Left lung (tissue), 4 donors: ENCODE measurements at regions not wholly inside any gene's neighbourhood (a gene's known extent, or its start where the extent isn't known, plus 50 kb on each side); places are given as distances from the start of the nearest gene placed in this dataset.

ENCODE experiments used
- ATAC-seq: fragments of 200-7000 bp; cut with Tn5 transposase; one replicate; pipeline ENCODE4 v1.9.1; 2020; ENCODE audit warnings: moderate library complexity
- DNase-seq, 4 donors: peaks; one replicate each; pipeline ENCODE4 v3.0.0-alpha.2; 2013 to 2020
- H3K27ac ChIP-seq, 2 donors: fragments of 200-600 bp; sonication (generic) in 1 of 2; one replicate each; pipeline versions ENCODE4 v1.5.0 to v1.8.0; 2020 to 2021
- H3K27me3 ChIP-seq, 2 donors: fragments of 200-600 bp; sonication (generic) in 1 of 2; one replicate each; pipeline versions ENCODE4 v1.5.0 to v1.8.0; 2020 to 2021
- H3K36me3 ChIP-seq, 2 donors: fragments of 200-600 bp; sonication (generic) in 1 of 2; one replicate each; pipeline versions ENCODE4 v1.5.0 to v1.8.0; 2020 to 2021
- H3K4me1 ChIP-seq, 2 donors: fragments of 200-600 bp; one replicate each; pipeline ENCODE4 v1.8.0; 2021
- H3K4me3 ChIP-seq, 2 donors: fragments of 200-600 bp; sonication (generic) in 1 of 2; one replicate each; pipeline versions ENCODE4 v1.5.0 to v1.8.0; 2020 to 2021; ENCODE audit warnings: mild to moderate bottlenecking in 1 of 2
- H3K9me3 ChIP-seq, 2 donors: fragments of 200-600 bp; sonication (generic) in 1 of 2; one replicate each; pipeline versions ENCODE4 v1.5.0 to v1.8.0; 2020 to 2021
- CTCF ChIP-seq, 2 donors: fragments of 200-600 bp; sonication (generic) in 1 of 2; IDR thresholded peaks; one replicate each; pipeline versions ENCODE4 v1.5.0 to v1.8.0; 2021; ENCODE audit warnings: antibody characterized with exemption in 2 of 2
- intact Hi-C, 2 donors: fragments of 100-400 bp; cut with DNase I; formaldehyde crosslinking; loops; one replicate each; pipeline versions ENCODE4 v1.11.2 to v1.14.2; 2022
- donor health status: DM: no; HTN: yes; CAD: no.
- donor health status: DM: no; HTN: no; CAD: no.

- intact Hi-C loops = no loop called here
- Histone ChIP-seq H3K4me3 (no peak overlapping the region), H3K9me3 (no peaks in the 10 kb centered on the region), H3K27me3 (no peaks in the 10 kb centered on the region), H3K36me3 (no peaks in the 10 kb centered on the region), H3K27ac (no peak overlapping the region), H3K4me1 (no peaks in the 10 kb centered on the region)
- DNase-seq = no peak
- ATAC-seq = peak; percentile 43
- TF ChIP-seq CTCF (IDR thresholded peaks at IDR 0.05) = no peak
Measured at GRCh38 chr1:56396581-56396980, 182.8 kb downstream of the PLPP3 start.

- intact Hi-C loops = no loop called here
- Histone ChIP-seq H3K4me1 (no peaks in the 10 kb centered on the region), H3K27me3 (no peaks in the 10 kb centered on the region), H3K9me3 (no peaks in the 10 kb centered on the region), H3K36me3 (no peaks in the 10 kb centered on the region), H3K4me3 (no peak overlapping the region), H3K27ac (no peak overlapping the region)
- no peak for ATAC-seq
- no peak for TF ChIP-seq CTCF (IDR thresholded peaks at IDR 0.05)
- no peak for DNase-seq
Measured at GRCh38 chr1:56395776-56396175, 183.6 kb downstream of the PLPP3 start.

- Histone ChIP-seq H3K4me1 (no peaks in the 10 kb centered on the region), H3K4me3 (no peak overlapping the region), H3K9me3 (no peaks in the 10 kb centered on the region), H3K27ac (no peak overlapping the region), H3K36me3 (no peaks in the 10 kb centered on the region), H3K27me3 (no peaks in the 10 kb centered on the region)
- TF ChIP-seq CTCF (IDR thresholded peaks at IDR 0.05) = no peak
- ATAC-seq = no peak
- intact Hi-C loops = no loop called here
- no peak for DNase-seq
Measured at GRCh38 chr1:56394298-56394697, 185.1 kb downstream of the PLPP3 start.

GRCh38 chr1:56390934-56391731, 188.2 kb downstream of the PLPP3 start:
- Histone ChIP-seq H3K36me3 (no peaks in the 10 kb centered on the region), H3K4me3 (no peak overlapping the region), H3K27ac (no peak overlapping the region), H3K9me3 (no peaks in the 10 kb centered on the region), H3K4me1 (no peaks in the 10 kb centered on the region), H3K27me3 (no peaks in the 10 kb centered on the region)
- DNase-seq (no peak), ATAC-seq (no peak)
- intact Hi-C loops = no loop called here
- no peak for TF ChIP-seq CTCF (IDR thresholded peaks at IDR 0.05)

GRCh38 chr1:56390232-56390867, 189.0 kb downstream of the PLPP3 start:
- Histone ChIP-seq H3K4me1 (no peaks in the 10 kb centered on the region), H3K9me3 (no peaks in the 10 kb centered on the region), H3K36me3 (no peaks in the 10 kb centered on the region), H3K4me3 (no peak overlapping the region), H3K27ac (peak overlapping the region in 1 of 2 donors; percentile 43), H3K27me3 (no peaks in the 10 kb centered on the region)
- no peak for TF ChIP-seq CTCF (IDR thresholded peaks at IDR 0.05)
- DNase-seq = peak in 1 of 4 donors; percentile 48
- ATAC-seq = peak; percentile 28
- intact Hi-C loops = no loop called here
